ENCODE measurements at regions not wholly inside any gene's neighbourhood (a gene's known extent, or its start where the extent isn't known, plus 50 kb on each side); places are given as distances from the start of the nearest gene placed in this dataset.
"Not testable (repeated sequence)": the region's sequence is repeated elsewhere in the genome, so short reads cannot be mapped to it uniquely, and the experiment has no call there.

DNA sequence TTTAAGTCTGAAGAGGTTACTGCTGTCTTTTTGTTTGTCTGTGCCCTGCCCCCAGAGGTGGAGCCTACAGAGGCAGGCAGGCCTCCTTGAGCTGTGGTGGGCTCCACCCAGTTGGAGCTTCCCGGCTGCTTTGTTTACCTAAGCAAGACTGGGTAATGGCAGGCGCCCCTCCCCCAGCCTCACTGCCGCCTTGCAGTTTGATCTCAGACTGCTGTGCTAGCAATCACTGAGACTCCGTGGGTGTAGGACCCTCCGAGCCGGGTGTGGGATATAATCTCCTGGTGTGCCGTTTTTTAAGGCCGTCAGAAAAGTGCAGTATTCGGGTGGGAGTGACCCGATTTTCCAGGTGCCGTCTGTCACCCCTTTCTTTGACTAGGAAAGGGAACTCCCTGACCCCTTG is 499.3 kb upstream of the GRAMD2B start:
- DNase-seq (ENCODE audit: low read depth in 2 of 2): not testable (repeated sequence)

- no peak for DNase-seq (ENCODE audit: low read depth in 2 of 2)
Observed at GRCh38 chr5:125926172-125926571, 497.0 kb upstream of the GRAMD2B start.

- no peak for DNase-seq (ENCODE audit: low read depth in 2 of 2)
Observed at GRCh38 chr5:125928663-125929062, 494.5 kb upstream of the GRAMD2B start.

DNA sequence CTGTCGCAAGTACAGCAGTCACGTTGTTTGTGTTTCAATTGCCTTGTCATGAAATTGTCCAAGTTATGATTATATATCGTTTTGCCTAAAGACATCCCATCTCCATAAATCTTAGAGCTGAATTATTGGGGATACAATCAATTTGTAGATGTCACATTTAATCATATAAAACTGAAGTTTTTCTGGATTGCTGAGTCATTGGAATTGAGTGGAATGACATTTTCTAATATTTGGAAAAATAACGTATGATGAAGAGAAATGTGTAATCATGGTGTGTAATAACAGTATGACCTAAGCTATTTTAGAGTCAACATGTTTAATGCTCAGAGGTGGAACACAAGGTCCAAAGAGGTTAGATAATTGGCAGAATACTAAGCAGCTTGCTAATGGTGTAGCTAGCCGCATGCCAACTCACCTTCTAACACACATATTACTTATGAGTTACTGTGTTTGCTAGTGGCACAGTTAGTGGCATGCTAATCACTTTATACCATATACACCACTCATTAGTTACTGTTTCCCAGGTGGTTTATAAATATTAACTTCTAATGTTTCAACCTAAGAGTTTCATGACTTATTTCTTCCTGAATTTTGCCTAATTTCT is 473.1 kb upstream of the GRAMD2B start:
- no peak for DNase-seq (ENCODE audit: low read depth in 2 of 2)

GRCh38 chr5:125961150-125961549 is 462.1 kb upstream of the GRAMD2B start:
- DNase-seq (ENCODE audit: low read depth in 2 of 2): no peak

GRCh38 chr5:125965577-125965976 is 457.6 kb upstream of the GRAMD2B start:
- DNase-seq (ENCODE audit: low read depth in 2 of 2): no peak

GRCh38 chr5:125967576-125967975 is 455.6 kb upstream of the GRAMD2B start:
- DNase-seq (ENCODE audit: low read depth in 2 of 2): no peak

- DNase-seq (ENCODE audit: low read depth in 2 of 2): no peak
Observed at GRCh38 chr5:125969011-125969813, 454.0 kb upstream of the GRAMD2B start.

DNA sequence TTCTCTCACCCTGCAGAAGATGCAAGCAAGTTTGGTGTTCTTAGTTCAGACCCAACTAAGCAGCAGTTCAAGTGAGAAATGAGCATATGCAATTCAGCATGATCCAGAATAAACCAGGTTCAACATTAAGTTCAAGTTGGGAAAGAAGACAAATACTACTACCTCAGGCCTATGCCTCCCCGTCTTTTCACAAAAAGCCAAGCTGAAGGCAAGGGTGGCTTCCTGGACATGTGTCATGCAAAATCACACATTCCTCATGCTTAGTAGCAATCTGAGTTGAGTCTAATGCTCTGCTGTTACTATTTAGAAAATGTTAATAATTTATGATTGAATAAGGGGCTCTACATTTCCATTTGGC is 453.4 kb upstream of the GRAMD2B start:
- DNase-seq (ENCODE audit: low read depth in 2 of 2): no peak

DNA sequence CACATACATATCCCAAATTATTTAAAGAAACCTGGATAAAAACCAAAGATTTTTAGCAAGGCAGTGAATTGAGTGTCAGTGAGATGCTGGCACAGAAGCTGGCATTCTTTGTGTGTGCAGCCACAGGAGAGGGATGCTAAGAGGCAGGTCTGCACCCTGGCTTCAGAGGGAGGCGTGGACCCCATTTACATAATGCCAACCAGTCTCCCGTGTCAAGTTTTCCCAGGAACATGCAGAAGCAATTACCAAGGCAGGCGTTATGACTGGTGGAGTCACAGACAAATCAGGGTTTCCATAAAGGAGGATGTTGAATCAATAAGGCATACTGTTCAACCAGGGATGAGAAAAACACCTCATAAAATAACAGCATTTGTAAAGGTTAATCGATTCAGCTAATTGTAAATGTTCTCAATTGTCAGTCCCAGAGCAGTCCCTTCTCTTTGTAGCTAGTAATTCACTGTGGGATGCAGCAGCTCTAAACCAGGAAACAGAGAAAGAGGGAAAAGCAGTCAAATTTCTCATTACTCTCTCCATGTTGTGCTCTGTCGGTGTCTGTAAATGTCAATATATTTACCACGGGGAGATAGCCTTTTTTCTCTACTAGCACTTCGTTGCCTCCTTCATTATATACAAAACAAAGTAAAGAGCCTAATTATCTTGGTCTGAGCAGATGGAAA is 452.4 kb upstream of the GRAMD2B start:
- no peak for DNase-seq (ENCODE audit: low read depth in 2 of 2)

DNA sequence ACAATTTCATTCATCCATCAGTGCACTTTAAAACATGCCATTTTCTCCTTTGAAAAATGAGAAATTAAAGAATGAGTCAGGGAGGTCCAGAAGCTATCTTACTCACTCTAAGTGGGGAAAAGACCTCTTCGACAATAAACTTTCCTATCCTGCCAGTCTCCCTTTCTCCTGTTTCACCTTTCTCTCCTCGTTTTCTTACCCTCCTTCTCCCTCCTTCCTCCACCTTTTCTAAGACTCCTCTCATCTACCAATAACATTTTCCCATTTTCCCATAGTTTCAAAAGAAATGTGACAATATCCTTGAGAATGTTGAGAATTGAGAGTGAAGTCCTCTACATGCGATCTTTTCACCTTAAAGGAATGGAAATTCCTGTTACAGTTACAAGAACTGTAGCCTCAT is 450.5 kb upstream of the GRAMD2B start:
- DNase-seq (ENCODE audit: low read depth in 2 of 2): no peak

DNA sequence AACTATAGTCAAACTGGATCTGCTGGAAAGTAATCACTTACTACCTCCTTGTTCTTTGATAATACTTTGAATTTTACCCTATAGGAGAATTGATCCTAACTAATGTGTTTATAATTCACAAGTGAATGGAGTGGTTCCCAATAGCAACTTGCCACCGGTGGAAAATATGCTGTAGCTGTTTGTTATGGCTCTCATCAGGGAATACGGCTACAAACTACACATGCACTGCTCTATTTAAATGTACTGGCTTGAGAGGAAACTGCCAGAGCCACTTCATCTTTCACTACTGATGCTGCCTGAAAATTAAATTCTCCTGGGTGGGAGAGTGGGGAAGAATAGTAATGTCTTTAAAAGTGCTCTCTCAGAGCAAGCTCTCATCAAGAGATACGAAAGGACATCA is 448.5 kb upstream of the GRAMD2B start:
- DNase-seq (ENCODE audit: low read depth in 2 of 2): no peak

DNA sequence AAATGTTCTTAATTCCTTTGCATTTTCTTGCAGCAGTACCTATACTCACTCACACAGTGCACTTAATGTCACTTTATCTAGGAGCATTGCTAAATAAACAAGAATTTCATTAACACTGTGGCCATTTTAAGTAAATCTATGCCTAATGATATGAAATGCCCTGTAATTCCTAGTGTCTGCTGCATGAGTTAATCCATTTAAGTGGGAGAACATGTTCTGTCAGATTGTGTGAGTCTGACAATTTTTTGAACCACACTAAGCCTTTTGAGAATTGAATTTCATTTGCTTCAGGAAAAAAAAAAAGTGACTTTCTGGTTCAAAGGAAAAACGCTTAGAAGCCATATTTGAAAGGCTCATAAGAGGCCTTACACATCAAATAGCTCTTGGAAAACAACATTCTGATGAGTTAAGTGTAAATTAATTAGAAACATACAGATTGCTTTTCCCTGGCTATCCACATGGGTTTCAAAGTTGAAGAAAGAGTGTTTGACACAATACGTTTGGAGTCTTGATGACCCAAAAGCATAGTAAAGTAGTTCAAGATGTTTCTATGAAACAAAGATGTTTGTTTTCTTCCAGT is 446.7 kb upstream of the GRAMD2B start:
- no peak for DNase-seq (ENCODE audit: low read depth in 2 of 2)

- no peak for DNase-seq (ENCODE audit: low read depth in 2 of 2)
Observed at GRCh38 chr5:125978015-125978414, 445.2 kb upstream of the GRAMD2B start.

DNA sequence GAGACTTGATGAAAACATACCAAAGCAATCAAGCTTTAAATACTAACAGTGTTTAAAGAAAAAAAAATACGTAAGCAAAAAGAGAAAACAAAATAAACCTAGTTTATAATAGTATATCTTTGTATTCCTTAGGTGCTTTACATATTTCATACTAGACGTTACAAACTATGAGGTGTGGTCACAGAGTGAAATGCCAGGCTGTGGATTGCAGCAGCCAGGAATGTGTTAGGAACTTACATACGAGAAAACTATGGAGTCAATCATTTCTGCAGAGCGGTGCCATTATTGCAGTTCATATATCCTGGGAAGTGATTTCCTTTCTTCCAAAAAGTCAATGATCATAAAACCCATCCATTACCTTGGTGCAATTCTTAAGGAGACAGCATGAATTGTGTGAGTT is 443.6 kb upstream of the GRAMD2B start:
- no peak for DNase-seq (ENCODE audit: low read depth in 2 of 2)

DNA sequence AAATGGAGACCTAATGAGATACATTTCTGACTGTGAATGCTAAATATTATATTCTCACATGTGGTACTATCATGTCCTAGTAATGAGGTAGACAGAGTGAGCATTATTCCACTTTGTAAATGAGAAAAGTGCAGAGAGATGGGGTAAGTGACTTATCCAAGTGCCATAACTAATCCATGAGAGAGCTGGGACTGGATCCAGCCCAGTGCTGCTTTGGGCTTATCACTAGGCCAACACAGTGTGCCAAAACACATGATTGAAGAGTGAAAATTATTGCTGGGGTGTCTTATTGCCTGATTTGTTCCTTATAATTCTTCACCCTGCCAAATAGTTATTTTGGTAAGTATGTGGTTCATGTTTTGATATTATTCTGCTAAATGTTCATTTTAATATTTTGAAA is 442.2 kb upstream of the GRAMD2B start:
- no peak for DNase-seq (ENCODE audit: low read depth in 2 of 2)

- DNase-seq (ENCODE audit: low read depth in 2 of 2): no peak
Observed at GRCh38 chr5:125987677-125988255, 435.4 kb upstream of the GRAMD2B start.

DNA sequence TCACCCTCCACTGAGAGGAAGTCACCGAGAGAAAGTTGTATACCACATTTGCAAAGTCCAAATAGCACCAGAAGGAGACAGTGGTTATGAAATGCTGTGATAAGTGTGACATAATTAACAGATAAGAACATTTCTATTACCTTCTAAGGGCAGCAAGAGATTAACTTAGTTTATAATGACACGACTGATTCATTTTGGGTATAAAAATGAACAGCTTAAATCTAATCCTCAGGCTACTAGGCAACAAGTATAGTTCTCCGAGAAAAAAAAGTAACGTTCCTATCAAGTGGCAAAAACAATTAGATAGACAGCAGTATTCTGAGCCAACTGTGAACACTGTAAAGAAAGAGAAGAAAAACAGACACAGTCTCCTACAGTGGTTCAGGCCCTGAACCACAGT is 431.2 kb upstream of the GRAMD2B start:
- no peak for DNase-seq (ENCODE audit: low read depth in 2 of 2)

- not testable (repeated sequence) for DNase-seq (ENCODE audit: low read depth in 2 of 2)
Observed at GRCh38 chr5:125999271-126000030, 423.8 kb upstream of the GRAMD2B start.

DNA sequence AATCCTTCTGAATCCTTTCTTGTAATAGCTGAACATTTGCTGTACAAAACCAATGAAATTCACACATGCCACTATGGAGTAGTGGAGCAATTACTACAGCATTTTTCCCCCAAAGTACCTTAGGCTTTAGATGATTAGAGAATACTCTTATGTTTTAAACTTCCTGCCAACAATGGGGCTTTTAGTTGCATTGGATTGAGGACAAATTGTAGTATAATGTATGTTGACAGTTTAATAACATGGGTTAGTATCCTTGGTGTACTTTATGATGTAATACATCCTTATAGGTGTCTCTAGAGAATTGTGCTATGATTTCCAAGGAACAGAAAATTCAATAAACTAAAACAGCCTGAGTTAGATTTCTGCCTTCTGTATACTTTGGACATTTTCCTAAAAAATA is 422.7 kb upstream of the GRAMD2B start:
- DNase-seq (ENCODE audit: low read depth in 2 of 2): no peak

GRCh38 chr5:126002222-126002897 is 420.8 kb upstream of the GRAMD2B start:
- no peak for DNase-seq (ENCODE audit: low read depth in 2 of 2)

All from stimulated activated CD8-positive, alpha-beta memory T cell treated with anti-CD3 and anti-CD28 coated beads, Interleukin-2, amount 100 ng/mL, for 1 hour (primary cell).